A172 (cell line): ENCODE measurements at regions not wholly inside any gene's neighbourhood (a gene's known extent, or its start where the extent isn't known, plus 50 kb on each side); places are given as distances from the start of the nearest gene placed in this dataset.

Source experiments
- DNase-seq: peaks from one replicate; pipeline ENCODE4 v3.0.0-alpha.2; 2015; ENCODE audit warnings: low spot score

- DNase-seq, result peak; percentile 82
These were observed 94.0 kb upstream of the SULT1C3 start for GRCh38 chr2:108145557-108146326.

GRCh38 chr2:108148555-108148954, 91.2 kb upstream of the SULT1C3 start:
- no peak for DNase-seq

- no peak for DNase-seq
These were observed 85.3 kb upstream of the SULT1C3 start for GRCh38 chr2:108154366-108155061.

- DNase-seq, result no peak
These were observed 78.5 kb upstream of the SULT1C3 start for GRCh38 chr2:108161298-108161697.

GRCh38 chr2:108164318-108164717, 75.5 kb upstream of the SULT1C3 start:
- no peak for DNase-seq

- DNase-seq, result no peak
These were observed 74.0 kb upstream of the SULT1C3 start for GRCh38 chr2:108165729-108166128.

- no peak for DNase-seq
These were observed 72.1 kb upstream of the SULT1C3 start for GRCh38 chr2:108167699-108168098.

GRCh38 chr2:108169982-108170625, 69.7 kb upstream of the SULT1C3 start:
- peak; percentile 35 for DNase-seq

- DNase-seq, result no peak
These were observed 68.1 kb upstream of the SULT1C3 start for GRCh38 chr2:108171657-108172056.

- DNase-seq, result peak; percentile 51
These were observed 57.3 kb upstream of the SULT1C3 start for GRCh38 chr2:108182489-108182888.

- DNase-seq, result peak; percentile 46
These were observed 55.3 kb upstream of the SULT1C3 start for GRCh38 chr2:108184419-108184818.

- DNase-seq, result no peak
These were observed 50.5 kb upstream of the SULT1C3 start for GRCh38 chr2:108189316-108189715.
